Liver (tissue), 7 donors: ENCODE measurements at regions not wholly inside any gene's neighbourhood (a gene's known extent, or its start where the extent isn't known, plus 50 kb on each side); places are given as distances from the start of the nearest gene placed in this dataset.

Experiments used
- DNase-seq: peaks from one replicate; pipeline ENCODE4 v3.0.0-alpha.2; 2017; ENCODE audit warnings: low spot score
- H3K27ac ChIP-seq, 2 donors: one replicate each; pipeline ENCODE4 v1.7.0; 2013; ENCODE audit warnings: inconsistent platforms in 2 of 2, low read length in 2 of 2, control low read depth in 1 of 2, low read depth in 1 of 2, mild to moderate bottlenecking in 1 of 2
- H3K27me3 ChIP-seq, 4 donors: one replicate each; pipeline versions ENCODE4 v1.6.1 to v1.7.0; 2013; ENCODE audit warnings: low read length in 3 of 4, inconsistent platforms in 1 of 4, mild to moderate bottlenecking in 1 of 4, moderate library complexity in 1 of 4; ENCODE audit not compliant: control insufficient read depth in 4 of 4, insufficient read depth in 4 of 4
- H3K36me3 ChIP-seq, 4 donors: one replicate each; pipeline versions ENCODE4 v1.6.1 to v1.7.0; 2013; ENCODE audit warnings: low read length in 3 of 4, mild to moderate bottlenecking in 3 of 4, low read depth in 1 of 4, moderate library complexity in 1 of 4; ENCODE audit not compliant: control insufficient read depth in 4 of 4, insufficient read depth in 3 of 4
- H3K4me1 ChIP-seq, 4 donors: one replicate each; pipeline versions ENCODE4 v1.6.1 to v1.7.0; 2013; ENCODE audit warnings: low read length in 3 of 4, mild to moderate bottlenecking in 3 of 4, moderate library complexity in 1 of 4; ENCODE audit not compliant: control insufficient read depth in 4 of 4, insufficient read depth in 4 of 4
- H3K4me3 ChIP-seq, 3 donors: one replicate each; pipeline versions ENCODE4 v1.6.1 to v1.7.0; 2013; ENCODE audit warnings: low read length in 3 of 3, control low read depth in 1 of 3, low read depth in 1 of 3, mild to moderate bottlenecking in 1 of 3
- H3K9ac ChIP-seq, 2 donors: one replicate each; pipeline ENCODE4 v1.7.0; 2013; ENCODE audit warnings: low read length in 2 of 2, mild to moderate bottlenecking in 2 of 2, moderate library complexity in 2 of 2, control low read depth in 1 of 2, low read depth in 1 of 2
- H3K9me3 ChIP-seq, 4 donors: one replicate each; pipeline versions ENCODE4 v1.6.1 to v1.7.0; 2013; ENCODE audit warnings: low read length in 3 of 4; ENCODE audit not compliant: control insufficient read depth in 4 of 4
- ATF3 ChIP-seq: IDR thresholded peaks from 2 replicates; pipeline ENCODE4 v1.6.1; 2016; ENCODE audit warnings: antibody characterized with exemption
- EGR1 ChIP-seq, 2 donors: IDR thresholded peaks; 2 replicates each; pipeline ENCODE4 v1.6.1; 2016 to 2018; ENCODE audit warnings: antibody characterized with exemption in 2 of 2, low read depth in 2 of 2
- FOXA1 ChIP-seq: IDR thresholded peaks from 2 replicates; pipeline ENCODE4 v1.6.1; 2016; ENCODE audit warnings: antibody characterized with exemption
- FOXA2 ChIP-seq: IDR thresholded peaks from 2 replicates; pipeline ENCODE4 v1.6.1; 2016; ENCODE audit warnings: antibody characterized with exemption
- GABPA ChIP-seq, 2 donors: IDR thresholded peaks in 1 of 2; conservative IDR thresholded peaks in 1 of 2; 2 replicates each; pipeline ENCODE4 v1.6.1; 2016; ENCODE audit warnings: antibody characterized with exemption in 2 of 2, mild to moderate bottlenecking in 1 of 2, moderate library complexity in 1 of 2
- HNF4A ChIP-seq, 2 donors: conservative IDR thresholded peaks; 2 replicates each; pipeline ENCODE4 v1.6.1; 2016; ENCODE audit warnings: antibody characterized with exemption in 2 of 2, mild to moderate bottlenecking in 2 of 2
- HNF4G ChIP-seq: IDR thresholded peaks from 2 replicates; pipeline ENCODE4 v1.6.1; 2016; ENCODE audit warnings: antibody characterized with exemption
- JUND ChIP-seq, 2 donors: IDR thresholded peaks; 2 replicates each; pipeline ENCODE4 v1.6.1; 2016; ENCODE audit warnings: antibody characterized with exemption in 2 of 2
- NR2F2 ChIP-seq: IDR thresholded peaks from 2 replicates; pipeline ENCODE4 v1.6.1; 2016; ENCODE audit warnings: antibody characterized with exemption
- RXRA ChIP-seq, 2 donors: IDR thresholded peaks; 2 replicates each; pipeline ENCODE4 v1.6.1; 2017 to 2018; ENCODE audit warnings: antibody characterized with exemption in 2 of 2, mild to moderate bottlenecking in 1 of 2
- SP1 ChIP-seq: IDR thresholded peaks from 2 replicates; pipeline ENCODE4 v1.6.1; 2018; ENCODE audit warnings: antibody characterized with exemption, mild to moderate bottlenecking
- YY1 ChIP-seq: IDR thresholded peaks from 2 replicates; pipeline ENCODE4 v1.6.1; 2016; ENCODE audit warnings: antibody characterized with exemption, mild to moderate bottlenecking
- ZBTB33 ChIP-seq: IDR thresholded peaks from 2 replicates; pipeline ENCODE4 v1.6.1; 2016; ENCODE audit warnings: antibody characterized with exemption
- WGBS: extraction: QIAGEN DNeasy Blood & Tissue Kit; methylation state at CpG from one replicate; pipeline ENCODE4 v1.1.7; 2013; 5-methylcytosine and 5-hydroxymethylcytosine counted together
- TF ChIP-seq, protein P1 (sequence below): IDR thresholded peaks from 2 replicates; pipeline ENCODE4 v1.6.1; 2016; ENCODE audit warnings: antibody characterized with exemption, mild to moderate bottlenecking
- donor health status: healthy.
- donor health status: healthy.
- donor health status: healthy.
- donor health status: healthy.

GRCh38 chr1:98355656-98356383 is 305.7 kb upstream of the SNX7 start:
- Histone ChIP-seq H3K9ac (no peak overlapping the region), H3K9me3 (no peaks in the 10 kb centered on the region), H3K4me3 (no peak overlapping the region), H3K27me3 (no peaks in the 10 kb centered on the region), H3K27ac (no peak overlapping the region), H3K4me1 (no peaks in the 10 kb centered on the region), H3K36me3 (no peaks in the 10 kb centered on the region)
- DNase-seq, result no peak
- WGBS, result 77% methylated on average over 3 of the region's 3 CpGs
- TF ChIP-seq ZBTB33 (no peak), RXRA (IDR thresholded peaks at IDR 0.05) (no peak), NR2F2 (no peak), FOXA2 (no peak), SP1 (no peak), EGR1 (IDR thresholded peaks at IDR 0.05; ENCODE audit: low read depth in 2 of 2) (no peak), GABPA (IDR thresholded peaks at IDR 0.05 in 1 of 2, conservative IDR thresholded peaks at IDR 0.05 in 1 of 2) (no peak), HNF4G (no peak)
- TF ChIP-seq, protein P1, sequence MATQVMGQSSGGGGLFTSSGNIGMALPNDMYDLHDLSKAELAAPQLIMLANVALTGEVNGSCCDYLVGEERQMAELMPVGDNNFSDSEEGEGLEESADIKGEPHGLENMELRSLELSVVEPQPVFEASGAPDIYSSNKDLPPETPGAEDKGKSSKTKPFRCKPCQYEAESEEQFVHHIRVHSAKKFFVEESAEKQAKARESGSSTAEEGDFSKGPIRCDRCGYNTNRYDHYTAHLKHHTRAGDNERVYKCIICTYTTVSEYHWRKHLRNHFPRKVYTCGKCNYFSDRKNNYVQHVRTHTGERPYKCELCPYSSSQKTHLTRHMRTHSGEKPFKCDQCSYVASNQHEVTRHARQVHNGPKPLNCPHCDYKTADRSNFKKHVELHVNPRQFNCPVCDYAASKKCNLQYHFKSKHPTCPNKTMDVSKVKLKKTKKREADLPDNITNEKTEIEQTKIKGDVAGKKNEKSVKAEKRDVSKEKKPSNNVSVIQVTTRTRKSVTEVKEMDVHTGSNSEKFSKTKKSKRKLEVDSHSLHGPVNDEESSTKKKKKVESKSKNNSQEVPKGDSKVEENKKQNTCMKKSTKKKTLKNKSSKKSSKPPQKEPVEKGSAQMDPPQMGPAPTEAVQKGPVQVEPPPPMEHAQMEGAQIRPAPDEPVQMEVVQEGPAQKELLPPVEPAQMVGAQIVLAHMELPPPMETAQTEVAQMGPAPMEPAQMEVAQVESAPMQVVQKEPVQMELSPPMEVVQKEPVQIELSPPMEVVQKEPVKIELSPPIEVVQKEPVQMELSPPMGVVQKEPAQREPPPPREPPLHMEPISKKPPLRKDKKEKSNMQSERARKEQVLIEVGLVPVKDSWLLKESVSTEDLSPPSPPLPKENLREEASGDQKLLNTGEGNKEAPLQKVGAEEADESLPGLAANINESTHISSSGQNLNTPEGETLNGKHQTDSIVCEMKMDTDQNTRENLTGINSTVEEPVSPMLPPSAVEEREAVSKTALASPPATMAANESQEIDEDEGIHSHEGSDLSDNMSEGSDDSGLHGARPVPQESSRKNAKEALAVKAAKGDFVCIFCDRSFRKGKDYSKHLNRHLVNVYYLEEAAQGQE, result no peak

DNA sequence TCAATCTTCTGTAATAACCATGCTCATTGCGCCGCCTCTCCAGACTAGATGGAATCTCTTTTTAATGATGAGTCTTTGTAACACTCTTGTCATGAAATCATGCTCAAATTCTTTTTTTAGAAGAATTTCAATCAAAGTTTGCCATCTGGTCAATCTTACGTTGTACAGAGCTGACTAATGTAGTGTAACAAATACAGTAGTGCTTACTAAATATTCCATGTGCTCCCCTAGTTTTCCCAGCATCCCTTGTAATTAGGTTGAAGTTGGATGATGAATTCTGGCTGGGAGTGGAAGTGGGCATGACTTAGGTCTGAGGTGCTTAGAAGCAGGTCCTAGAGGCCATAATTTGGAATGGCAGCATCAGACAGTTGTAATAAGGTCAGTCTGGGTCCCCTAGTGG is 309.1 kb upstream of the SNX7 start:
- H3K9ac ChIP-seq, result no peak overlapping the region
- H3K4me3 ChIP-seq, result no peak overlapping the region
- H3K36me3 ChIP-seq, result no peaks in the 10 kb centered on the region
- no peaks in the 10 kb centered on the region for H3K4me1 ChIP-seq
- H3K27ac ChIP-seq, result no peak overlapping the region
- no peaks in the 10 kb centered on the region for H3K27me3 ChIP-seq
- no peak for DNase-seq
- H3K9me3 ChIP-seq, result no peaks in the 10 kb centered on the region
- no peak for TF ChIP-seq ATF3
- no peak for TF ChIP-seq NR2F2
- TF ChIP-seq HNF4G, result no peak
- TF ChIP-seq HNF4A (conservative IDR thresholded peaks at IDR 0.05), result no peak
- TF ChIP-seq YY1, result no peak
- TF ChIP-seq JUND (IDR thresholded peaks at IDR 0.05), result no peak
- TF ChIP-seq FOXA1, result no peak
- TF ChIP-seq, protein P1, result no peak
- 93% methylated on average over 3 of the region's 3 CpGs for WGBS
